SJSA1 (cell line): ENCODE measurements at regions not wholly inside any gene's neighbourhood (a gene's known extent, or its start where the extent isn't known, plus 50 kb on each side); places are given as distances from the start of the nearest gene placed in this dataset.

Experiments used
- DNase-seq, 2 experiments: peaks; one replicate each; pipeline ENCODE4 v3.0.0-alpha.2; 2015 to 2020; ENCODE audit warnings: low spot score in 2 of 2, low read depth in 1 of 2
- H3K27ac ChIP-seq: fragments of 250-450 bp; sonication (Bioruptor Pico); 2 replicates; pipeline ENCODE4 v1.5.1; 2020; ENCODE audit warnings: mild to moderate bottlenecking, moderate library complexity
- H3K27me3 ChIP-seq: fragments of 250-450 bp; sonication (Bioruptor Pico); replicated peaks from 2 replicates; pipeline ENCODE4 v1.5.1; 2020; ENCODE audit warnings: mild to moderate bottlenecking, moderate library complexity
- H3K36me3 ChIP-seq: fragments of 250-450 bp; sonication (Bioruptor Pico); 2 replicates; pipeline ENCODE4 v1.5.1; 2020; ENCODE audit warnings: mild to moderate bottlenecking
- H3K4me1 ChIP-seq: fragments of 250-450 bp; sonication (Bioruptor Pico); replicated peaks from 2 replicates; pipeline ENCODE4 v1.6.1; 2021; ENCODE audit warnings: mild to moderate bottlenecking
- H3K4me3 ChIP-seq: fragments of 250-450 bp; sonication (Bioruptor Pico); 2 replicates; pipeline ENCODE4 v1.5.1; 2020; ENCODE audit warnings: mild to moderate bottlenecking
- H3K9me3 ChIP-seq: fragments of 250-450 bp; sonication (Bioruptor Pico); replicated peaks from 2 replicates; pipeline ENCODE4 v1.5.1; 2020; ENCODE audit warnings: mild to moderate bottlenecking

DNA sequence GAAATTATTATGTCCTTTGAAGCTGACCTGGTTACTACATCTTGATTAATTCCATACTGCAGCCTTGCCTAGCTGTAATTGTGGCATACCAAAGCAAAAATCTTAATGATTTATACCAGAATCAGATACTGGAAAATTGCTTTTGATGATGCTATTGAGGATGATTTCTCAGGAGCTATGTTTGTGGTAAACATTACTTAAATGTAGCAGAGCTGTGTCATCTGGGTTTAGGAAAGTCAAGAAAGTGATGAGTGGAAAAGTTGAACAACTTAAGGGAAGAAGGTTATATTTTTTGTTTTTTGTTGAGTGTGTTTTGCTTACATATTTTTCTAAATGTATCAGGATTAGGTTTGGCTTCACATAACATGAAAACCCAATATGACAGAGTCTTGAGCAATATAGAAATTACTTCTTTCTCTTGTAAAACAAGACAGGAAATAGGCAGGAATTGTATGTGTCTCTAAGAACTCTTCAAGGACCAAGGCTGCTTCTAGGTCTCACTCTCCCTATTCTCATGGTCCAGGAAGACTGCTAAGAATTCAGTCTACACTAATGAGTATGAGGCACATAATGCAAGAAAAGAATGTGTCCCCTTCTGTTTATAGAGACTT, 87.6 kb upstream of the MTPN start:
- H3K9me3 ChIP-seq, result no peaks in the 10 kb centered on the region
- no peaks in the 10 kb centered on the region for H3K36me3 ChIP-seq
- H3K27me3 ChIP-seq, result no peaks in the 10 kb centered on the region
- DNase-seq, result no peak
- H3K4me3 ChIP-seq, result no peak overlapping the region
- no peak overlapping the region for H3K27ac ChIP-seq
- no peaks in the 10 kb centered on the region; the same call in 1 of the 2 replicates for H3K4me1 ChIP-seq

DNA sequence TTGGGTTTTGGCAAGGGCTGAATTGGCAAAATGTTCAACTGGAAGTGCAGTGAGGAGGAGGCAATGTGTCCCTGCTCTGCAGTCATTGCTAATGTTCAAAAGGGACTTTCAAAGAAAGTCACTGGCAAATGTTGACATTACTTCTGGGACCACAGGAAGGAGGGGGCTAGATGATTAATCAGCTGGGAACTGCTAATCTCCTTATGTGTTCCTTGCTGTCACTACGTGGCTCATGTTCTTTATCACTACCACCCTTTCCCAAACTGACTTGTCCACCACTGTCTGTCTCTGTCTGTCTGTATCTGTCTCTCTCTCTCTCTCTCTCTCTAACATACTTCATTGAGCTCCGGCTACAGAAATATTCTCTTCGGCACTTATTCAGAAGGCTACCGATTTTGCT, 86.9 kb upstream of the MTPN start:
- Histone ChIP-seq H3K4me1 (no peaks in the 10 kb centered on the region; the same call in 1 of the 2 replicates), H3K9me3 (no peaks in the 10 kb centered on the region), H3K27me3 (no peaks in the 10 kb centered on the region), H3K4me3 (no peak overlapping the region), H3K27ac (no peak overlapping the region), H3K36me3 (no peaks in the 10 kb centered on the region)
- DNase-seq, result no peak

DNA sequence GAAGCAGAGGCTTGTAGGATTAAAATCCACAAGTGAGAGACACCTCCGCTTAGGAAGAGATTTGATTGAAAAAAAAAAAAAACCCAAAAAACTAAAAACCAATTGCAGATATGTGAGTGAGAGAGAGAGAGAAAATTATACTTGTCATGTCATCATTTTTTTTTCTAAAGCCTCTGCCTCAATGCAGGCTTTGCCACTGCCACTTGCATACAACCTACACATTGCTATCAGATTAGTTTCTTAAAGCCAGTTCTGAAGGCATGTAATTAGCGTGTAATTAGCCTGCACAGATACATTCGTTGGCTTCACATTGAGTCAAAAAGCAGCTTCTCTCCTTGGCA, 86.1 kb upstream of the MTPN start:
- no peak overlapping the region for H3K27ac ChIP-seq
- no peak overlapping the region for H3K4me3 ChIP-seq
- H3K27me3 ChIP-seq, result no peaks in the 10 kb centered on the region
- no peak for DNase-seq
- H3K36me3 ChIP-seq, result no peaks in the 10 kb centered on the region
- H3K4me1 ChIP-seq, result no peaks in the 10 kb centered on the region; the same call in 1 of the 2 replicates
- no peaks in the 10 kb centered on the region for H3K9me3 ChIP-seq

DNA sequence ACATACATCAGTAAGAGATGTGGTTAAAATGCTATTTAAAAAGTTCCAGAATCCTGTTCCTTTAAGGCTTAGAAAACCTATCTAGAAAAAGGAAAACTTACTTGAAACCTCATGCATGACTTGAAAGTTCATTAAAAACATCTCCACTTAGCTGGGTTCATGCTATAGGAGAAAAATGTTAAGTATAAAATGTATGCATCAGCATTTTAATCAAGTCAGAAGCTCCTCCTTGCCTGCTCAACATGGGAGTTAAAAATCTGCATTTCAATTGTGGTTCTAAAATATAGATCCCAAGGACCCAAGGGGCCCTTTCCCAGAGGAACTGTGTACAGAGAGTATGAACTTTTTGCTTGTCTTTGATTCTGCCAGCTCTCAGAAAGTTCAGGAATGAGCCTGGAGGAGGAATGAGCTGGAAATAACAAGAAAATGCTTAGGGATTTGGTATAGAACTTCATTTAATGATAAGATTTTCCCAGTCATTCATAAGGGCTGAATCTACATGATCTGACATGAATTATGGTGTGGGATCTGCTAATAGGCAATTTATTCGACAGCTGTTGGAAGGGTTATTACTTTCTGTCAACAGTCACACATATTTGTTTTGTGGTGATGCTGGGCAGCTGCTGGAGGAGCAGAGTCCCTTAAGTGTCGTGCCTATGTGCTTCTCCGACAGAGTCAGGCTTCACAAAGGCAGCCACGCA, 85.6 kb upstream of the MTPN start:
- Histone ChIP-seq H3K4me3 (no peak overlapping the region), H3K9me3 (no peaks in the 10 kb centered on the region), H3K36me3 (no peaks in the 10 kb centered on the region), H3K27me3 (no peaks in the 10 kb centered on the region), H3K27ac (no peak overlapping the region), H3K4me1 (no peaks in the 10 kb centered on the region; the same call in 1 of the 2 replicates)
- DNase-seq, result no peak

DNA sequence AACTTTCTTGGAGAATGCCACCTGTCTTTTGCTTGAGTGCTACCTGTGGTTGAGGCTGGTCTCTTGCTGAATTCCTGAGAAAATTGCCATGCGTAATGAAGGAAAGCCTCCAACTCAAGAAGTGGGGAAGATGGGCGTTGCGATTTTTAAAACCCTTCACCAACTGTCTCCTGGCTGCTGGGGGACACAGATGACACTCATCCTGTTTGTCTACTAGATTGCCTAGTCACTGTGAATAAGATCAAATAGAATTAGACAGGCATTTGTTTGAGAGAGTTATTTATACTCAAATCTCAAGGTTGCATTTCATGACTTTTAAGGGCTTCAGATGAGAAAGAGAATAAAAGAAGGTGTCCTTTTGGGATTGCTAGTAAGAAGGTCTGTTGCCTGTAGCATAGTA, 84.3 kb upstream of the MTPN start:
- Histone ChIP-seq H3K4me1 (no peaks in the 10 kb centered on the region; the same call in 1 of the 2 replicates), H3K4me3 (no peak overlapping the region), H3K27ac (no peak overlapping the region), H3K36me3 (no peaks in the 10 kb centered on the region), H3K9me3 (no peaks in the 10 kb centered on the region), H3K27me3 (no peaks in the 10 kb centered on the region)
- no peak for DNase-seq

DNA sequence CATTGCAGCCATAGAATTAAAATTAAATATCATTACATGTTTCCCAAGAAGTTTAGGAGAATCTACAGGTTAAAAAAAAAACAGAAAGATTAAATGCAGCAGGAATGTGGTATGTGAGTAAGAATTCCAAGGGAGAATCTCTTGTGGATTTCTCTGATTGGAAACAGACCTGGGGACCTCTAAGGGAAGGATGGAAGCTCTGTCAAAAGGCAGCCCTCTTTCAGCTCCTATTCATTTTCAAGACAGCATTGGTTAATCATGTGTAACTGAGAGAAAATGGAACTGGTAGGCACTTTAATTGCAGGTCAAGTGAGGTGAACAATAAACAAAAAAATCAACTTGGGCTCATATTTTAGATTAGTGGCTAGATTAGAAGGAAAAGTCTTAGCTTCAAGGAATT, 81.4 kb upstream of the MTPN start:
- no peaks in the 10 kb centered on the region for H3K36me3 ChIP-seq
- DNase-seq, result no peak
- H3K27ac ChIP-seq, result no peak overlapping the region
- no peaks in the 10 kb centered on the region for H3K9me3 ChIP-seq
- no peaks in the 10 kb centered on the region for H3K27me3 ChIP-seq
- H3K4me3 ChIP-seq, result no peak overlapping the region
- H3K4me1 ChIP-seq, result no peaks in the 10 kb centered on the region

DNA sequence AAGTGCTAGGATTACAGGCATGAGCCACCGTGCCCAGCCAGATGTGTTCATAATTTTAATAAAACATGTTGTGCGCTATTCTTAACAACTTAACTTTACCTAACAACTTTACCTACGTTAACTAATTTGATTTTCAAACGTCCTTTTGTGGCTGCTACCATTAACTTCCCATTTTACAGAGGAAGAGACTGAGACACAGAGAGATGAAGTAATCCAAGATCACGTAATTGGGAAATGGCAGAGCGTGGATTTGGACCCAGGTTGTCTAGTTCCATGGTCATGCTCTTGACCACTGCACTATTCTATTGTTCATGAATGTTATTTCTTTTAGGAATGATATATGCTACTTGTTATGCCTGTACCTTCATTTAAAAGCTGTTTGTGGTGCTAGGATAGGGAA, 80.3 kb upstream of the MTPN start:
- H3K9me3 ChIP-seq, result no peaks in the 10 kb centered on the region
- H3K27me3 ChIP-seq, result no peaks in the 10 kb centered on the region
- no peaks in the 10 kb centered on the region for H3K36me3 ChIP-seq

DNA sequence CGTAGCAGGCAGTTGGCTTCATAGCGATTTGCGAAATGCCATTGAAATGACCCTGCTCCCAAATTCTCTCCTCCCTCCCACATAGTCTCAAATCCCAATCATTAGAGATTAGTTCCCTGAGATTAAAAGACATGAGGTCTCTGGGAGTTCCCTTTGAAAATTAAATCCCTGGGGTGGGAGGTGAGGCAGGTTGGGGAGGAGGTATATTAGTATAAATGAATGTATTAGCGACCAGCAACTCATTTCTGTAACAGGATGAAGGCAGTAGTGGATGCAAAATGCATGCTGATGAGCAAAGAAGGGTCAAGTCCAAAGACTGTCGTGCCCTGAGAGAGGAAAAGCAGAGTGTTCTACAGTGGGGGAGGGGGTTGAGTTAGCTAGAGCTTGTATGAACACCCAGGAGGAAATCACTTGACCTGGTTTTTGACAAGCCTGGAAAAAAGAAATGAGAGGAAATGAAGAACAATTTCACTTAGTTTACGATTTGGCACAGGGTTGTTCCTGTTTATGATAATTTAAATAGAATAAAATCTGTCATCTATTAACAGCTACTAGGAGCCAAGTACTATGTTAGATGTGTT, 79.6 kb upstream of the MTPN start:
- no peak overlapping the region for H3K27ac ChIP-seq
- H3K9me3 ChIP-seq, result no peaks in the 10 kb centered on the region
- no peaks in the 10 kb centered on the region for H3K36me3 ChIP-seq
- DNase-seq, result no peak
- H3K4me3 ChIP-seq, result no peak overlapping the region
- H3K4me1 ChIP-seq, result no peaks in the 10 kb centered on the region
- no peaks in the 10 kb centered on the region for H3K27me3 ChIP-seq

More for the DNA sequence above, 80.3 kb upstream of the MTPN start:
- H3K4me3 ChIP-seq, result no peak overlapping the region
- H3K4me1 ChIP-seq, result no peaks in the 10 kb centered on the region
- DNase-seq, result no peak
- no peak overlapping the region for H3K27ac ChIP-seq

DNA sequence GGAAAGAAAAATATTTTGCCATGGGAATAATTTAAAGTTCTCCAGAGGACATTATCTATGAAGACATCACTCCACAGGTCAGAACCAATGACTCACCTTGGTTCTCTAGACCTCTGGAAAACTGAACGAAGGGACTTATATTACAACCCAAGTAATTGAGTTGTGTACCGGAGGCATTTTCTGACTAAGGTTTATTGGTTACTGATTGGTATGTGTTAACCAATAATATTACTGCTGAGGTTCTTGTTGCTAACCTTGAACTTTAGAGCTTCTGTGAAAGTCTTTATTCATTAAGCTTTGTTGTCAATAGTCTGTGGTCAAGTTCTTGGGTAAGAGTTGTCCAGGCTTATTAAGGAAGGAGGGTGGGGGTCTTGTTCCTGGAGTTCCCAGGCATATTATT, 78.1 kb upstream of the MTPN start:
- Histone ChIP-seq H3K27me3 (no peaks in the 10 kb centered on the region), H3K27ac (no peak overlapping the region), H3K36me3 (no peaks in the 10 kb centered on the region), H3K9me3 (no peaks in the 10 kb centered on the region), H3K4me3 (no peak overlapping the region), H3K4me1 (no peaks in the 10 kb centered on the region)
- DNase-seq, result no peak

DNA sequence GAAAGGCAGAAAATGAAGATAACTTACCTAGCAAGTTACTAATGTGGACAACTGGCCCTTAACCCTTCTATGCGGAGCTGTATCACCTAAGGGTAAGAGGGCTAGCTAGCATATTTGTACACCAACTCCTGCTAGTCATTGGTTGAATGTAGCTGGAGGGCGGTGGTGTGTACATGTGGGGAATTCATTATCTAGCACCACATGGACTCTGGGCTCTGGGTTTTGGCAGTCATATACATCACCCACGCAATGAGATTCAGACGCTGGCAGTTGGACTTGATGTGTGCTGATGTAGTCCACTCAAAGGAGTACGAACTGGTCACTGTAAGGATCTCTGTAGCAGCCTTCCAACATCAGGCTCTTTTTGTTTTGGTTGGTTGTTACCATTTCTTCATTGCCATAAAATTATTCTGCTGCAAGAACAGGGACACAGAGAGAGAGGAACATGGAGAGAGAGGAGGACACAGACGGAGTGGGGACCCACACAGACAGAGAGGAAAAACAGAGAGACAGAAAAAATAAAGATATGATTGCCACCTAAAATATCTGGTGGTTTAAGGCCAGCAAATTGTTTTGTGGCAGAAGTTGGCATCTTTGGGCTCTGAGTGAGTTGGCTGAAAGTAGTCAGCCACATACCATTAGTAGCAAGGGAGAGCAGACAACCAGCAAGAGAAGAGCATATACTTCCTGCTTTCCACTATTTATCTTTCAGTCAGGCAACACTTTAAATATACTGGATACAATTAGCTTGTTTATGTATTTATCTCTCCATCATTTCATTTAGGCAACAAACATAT, 76.7 kb upstream of the MTPN start:
- no peaks in the 10 kb centered on the region for H3K27me3 ChIP-seq
- no peak for DNase-seq

DNA sequence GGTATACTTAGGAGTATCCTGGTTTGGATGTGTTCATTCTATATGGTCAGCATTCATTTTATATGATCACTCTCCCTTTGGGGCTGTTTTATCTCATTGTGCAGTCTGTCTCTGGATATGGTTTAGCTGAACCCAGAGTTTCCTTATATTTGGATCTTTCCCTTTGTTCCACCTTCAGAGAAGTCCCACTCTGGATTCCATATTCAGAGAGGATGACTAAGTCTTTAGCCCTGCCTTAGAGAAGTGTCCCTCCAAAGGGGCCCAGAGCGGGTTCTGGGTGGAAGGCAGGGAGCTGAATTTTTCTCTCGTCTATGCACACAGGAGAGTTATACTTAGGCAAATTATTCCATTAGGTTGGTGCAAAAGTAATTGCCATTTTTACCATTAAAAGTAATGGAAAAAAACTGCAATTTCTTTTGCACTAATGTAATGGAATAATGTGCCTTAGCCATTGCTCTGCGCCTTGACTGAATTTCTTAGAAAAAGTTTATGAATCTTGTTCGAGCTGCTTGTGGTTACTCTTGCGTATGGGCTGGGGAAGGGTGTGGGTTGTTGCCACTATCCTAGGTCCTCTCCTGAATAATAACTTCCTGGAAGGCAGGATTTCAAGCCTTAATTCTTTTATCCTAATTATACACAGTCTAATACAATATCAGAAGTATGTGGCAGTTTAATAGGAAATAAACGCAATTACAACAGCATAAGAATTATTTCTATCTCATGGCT, 74.2 kb upstream of the MTPN start:
- no peaks in the 10 kb centered on the region for H3K36me3 ChIP-seq
- H3K4me3 ChIP-seq, result no peak overlapping the region
- no peaks in the 10 kb centered on the region for H3K4me1 ChIP-seq
- no peak overlapping the region for H3K27ac ChIP-seq
- H3K9me3 ChIP-seq, result no peaks in the 10 kb centered on the region
- no peaks in the 10 kb centered on the region for H3K27me3 ChIP-seq
- no peak for DNase-seq

More for the DNA sequence above, 76.7 kb upstream of the MTPN start:
- Histone ChIP-seq H3K9me3 (no peaks in the 10 kb centered on the region), H3K4me3 (no peak overlapping the region), H3K36me3 (no peaks in the 10 kb centered on the region), H3K27ac (no peak overlapping the region), H3K4me1 (no peaks in the 10 kb centered on the region)

DNA sequence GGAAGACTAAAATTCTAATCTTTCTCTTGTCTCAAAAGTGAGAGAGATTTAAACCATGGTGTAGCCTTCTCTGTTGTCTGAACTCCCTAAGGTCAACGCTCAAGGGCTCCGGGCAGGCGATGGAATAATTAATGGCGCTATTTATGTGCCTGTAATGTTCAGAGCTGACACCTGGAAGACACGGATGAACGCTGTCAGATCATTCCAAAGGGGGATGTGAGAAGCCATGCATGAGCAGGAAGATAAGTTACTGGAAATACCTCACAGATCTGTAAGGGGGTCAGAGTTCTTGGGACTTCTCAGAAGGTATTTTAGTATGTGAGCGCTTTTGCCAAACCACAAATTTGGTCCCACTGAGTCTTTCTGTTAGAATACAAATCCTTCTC, 73.3 kb upstream of the MTPN start:
- no peak for DNase-seq
- Histone ChIP-seq H3K4me3 (no peak overlapping the region), H3K27ac (no peak overlapping the region), H3K4me1 (no peaks in the 10 kb centered on the region), H3K9me3 (no peaks in the 10 kb centered on the region), H3K36me3 (no peaks in the 10 kb centered on the region), H3K27me3 (no peaks in the 10 kb centered on the region)

DNA sequence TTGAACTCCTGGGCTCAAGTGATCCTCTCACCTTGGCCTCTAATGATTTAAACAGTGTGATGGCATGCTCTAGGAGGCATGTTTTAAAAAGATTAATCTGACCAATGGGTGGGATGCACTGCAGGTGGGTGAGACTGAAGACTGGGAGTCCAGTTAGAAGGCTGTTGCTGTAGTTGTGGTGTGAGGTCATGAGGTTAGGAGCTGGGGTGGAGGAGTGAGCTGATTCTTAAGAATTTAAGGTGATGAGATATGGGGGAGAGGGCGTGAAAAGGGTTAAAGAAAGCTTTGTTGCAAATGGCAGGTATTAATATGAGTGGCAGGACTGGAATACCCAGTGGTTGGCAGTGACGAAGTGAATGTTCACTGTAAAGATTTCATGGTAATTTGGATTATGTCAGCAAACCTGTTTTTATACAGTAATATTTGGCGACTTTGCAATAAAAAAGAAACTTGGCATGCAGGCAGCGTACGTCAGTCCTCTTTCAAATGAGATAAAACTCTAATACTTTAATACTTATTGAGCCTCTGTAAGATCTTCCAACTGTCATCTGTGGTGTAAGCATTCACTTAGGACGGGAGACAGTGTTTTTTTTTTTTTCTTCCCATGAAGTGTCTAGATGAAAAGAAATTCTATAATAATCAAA, 72.8 kb upstream of the MTPN start:
- Histone ChIP-seq H3K36me3 (no peaks in the 10 kb centered on the region), H3K4me1 (no peaks in the 10 kb centered on the region), H3K27ac (no peak overlapping the region), H3K27me3 (no peaks in the 10 kb centered on the region), H3K4me3 (no peak overlapping the region), H3K9me3 (no peaks in the 10 kb centered on the region)
- DNase-seq, result no peak
